ENCODE measurements at regions not wholly inside any gene's neighbourhood (a gene's known extent, or its start where the extent isn't known, plus 50 kb on each side); places are given as distances from the start of the nearest gene placed in this dataset.

DNA sequence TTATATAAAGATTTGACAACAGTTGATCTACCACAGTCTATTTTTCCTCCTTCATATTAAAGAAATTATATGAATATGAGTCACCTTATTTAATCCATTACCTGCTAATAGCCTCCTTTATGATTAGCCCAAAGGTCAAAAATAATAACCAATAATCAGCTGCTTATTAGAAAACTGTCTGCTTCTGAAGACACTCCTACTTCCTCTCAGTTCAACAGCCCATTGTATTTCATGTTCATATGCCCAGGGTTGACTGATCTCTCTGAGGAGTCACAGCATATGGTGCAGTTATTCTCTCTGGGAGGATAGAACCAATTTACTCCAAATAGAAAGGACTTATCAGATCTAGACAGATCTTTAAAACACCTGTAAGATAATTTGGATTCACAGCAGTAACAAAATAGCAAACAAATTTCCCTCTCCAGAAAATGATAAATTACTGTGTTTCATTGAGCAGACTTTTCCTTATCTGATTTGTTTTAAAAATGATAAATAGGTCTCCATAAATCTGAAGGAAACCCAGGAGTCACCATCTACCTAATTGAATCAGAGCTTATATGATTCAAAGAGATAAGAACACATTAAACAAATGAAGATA lies 180.4 kb upstream of the ITGA1 start:
- H3K9me3 ChIP-seq, result no peaks in the 10 kb centered on the region
- DNase-seq (ENCODE audit: low spot score), result no peak
- TF ChIP-seq, protein P1, sequence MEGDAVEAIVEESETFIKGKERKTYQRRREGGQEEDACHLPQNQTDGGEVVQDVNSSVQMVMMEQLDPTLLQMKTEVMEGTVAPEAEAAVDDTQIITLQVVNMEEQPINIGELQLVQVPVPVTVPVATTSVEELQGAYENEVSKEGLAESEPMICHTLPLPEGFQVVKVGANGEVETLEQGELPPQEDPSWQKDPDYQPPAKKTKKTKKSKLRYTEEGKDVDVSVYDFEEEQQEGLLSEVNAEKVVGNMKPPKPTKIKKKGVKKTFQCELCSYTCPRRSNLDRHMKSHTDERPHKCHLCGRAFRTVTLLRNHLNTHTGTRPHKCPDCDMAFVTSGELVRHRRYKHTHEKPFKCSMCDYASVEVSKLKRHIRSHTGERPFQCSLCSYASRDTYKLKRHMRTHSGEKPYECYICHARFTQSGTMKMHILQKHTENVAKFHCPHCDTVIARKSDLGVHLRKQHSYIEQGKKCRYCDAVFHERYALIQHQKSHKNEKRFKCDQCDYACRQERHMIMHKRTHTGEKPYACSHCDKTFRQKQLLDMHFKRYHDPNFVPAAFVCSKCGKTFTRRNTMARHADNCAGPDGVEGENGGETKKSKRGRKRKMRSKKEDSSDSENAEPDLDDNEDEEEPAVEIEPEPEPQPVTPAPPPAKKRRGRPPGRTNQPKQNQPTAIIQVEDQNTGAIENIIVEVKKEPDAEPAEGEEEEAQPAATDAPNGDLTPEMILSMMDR (IDR thresholded peaks at IDR 0.05), result no peak
- no peak for TF ChIP-seq POLR2A (IDR thresholded peaks at IDR 0.05)
- TF ChIP-seq POLR2AphosphoS5 (IDR thresholded peaks at IDR 0.05), result no peak
- H3K4me1 ChIP-seq (replicated peaks), result no peaks in the 10 kb centered on the region
- intact Hi-C loops (cut with DNase I), result no loop called here
- H3K27ac ChIP-seq, result no peak overlapping the region
- H3K27me3 ChIP-seq (replicated peaks; ENCODE audit: insufficient read depth), result no peaks in the 10 kb centered on the region
- no peak overlapping the region for H3K4me3 ChIP-seq
- no peaks in the 10 kb centered on the region for H3K36me3 ChIP-seq

DNA sequence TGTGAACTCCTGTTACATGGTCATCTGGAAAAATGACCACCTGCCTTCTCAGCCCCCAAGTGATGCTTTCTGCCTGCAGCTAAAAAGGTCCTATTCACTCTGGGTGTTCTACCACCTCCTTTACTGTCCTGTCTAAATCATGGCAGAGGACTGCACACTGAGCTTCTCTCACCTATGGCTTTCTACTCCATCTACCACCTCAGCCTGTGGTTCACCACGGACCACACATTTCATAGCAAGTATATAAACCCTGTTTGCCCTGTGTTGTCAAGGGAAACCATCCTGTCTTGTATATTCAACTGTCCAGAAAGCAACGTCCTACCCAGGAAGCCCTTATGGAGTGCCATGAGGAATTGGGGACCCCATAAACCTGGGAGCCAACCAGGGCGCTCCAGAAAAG lies 167.4 kb upstream of the ITGA1 start:
- no peak overlapping the region for H3K4me3 ChIP-seq
- no peak for TF ChIP-seq POLR2A (IDR thresholded peaks at IDR 0.05)
- TF ChIP-seq, protein P1 (IDR thresholded peaks at IDR 0.05), result no peak
- TF ChIP-seq POLR2AphosphoS5 (IDR thresholded peaks at IDR 0.05), result no peak
- no peaks in the 10 kb centered on the region for H3K4me1 ChIP-seq (replicated peaks)
- H3K27ac ChIP-seq, result no peak overlapping the region
- no peaks in the 10 kb centered on the region for H3K27me3 ChIP-seq (replicated peaks; ENCODE audit: insufficient read depth)
- WGBS, result 85% methylated on average over 3 of the region's 3 CpGs
- no peaks in the 10 kb centered on the region for H3K36me3 ChIP-seq
- intact Hi-C loops (cut with DNase I), result no loop called here
- DNase-seq (ENCODE audit: low spot score), result no peak
- H3K9me3 ChIP-seq, result no peaks in the 10 kb centered on the region

DNA sequence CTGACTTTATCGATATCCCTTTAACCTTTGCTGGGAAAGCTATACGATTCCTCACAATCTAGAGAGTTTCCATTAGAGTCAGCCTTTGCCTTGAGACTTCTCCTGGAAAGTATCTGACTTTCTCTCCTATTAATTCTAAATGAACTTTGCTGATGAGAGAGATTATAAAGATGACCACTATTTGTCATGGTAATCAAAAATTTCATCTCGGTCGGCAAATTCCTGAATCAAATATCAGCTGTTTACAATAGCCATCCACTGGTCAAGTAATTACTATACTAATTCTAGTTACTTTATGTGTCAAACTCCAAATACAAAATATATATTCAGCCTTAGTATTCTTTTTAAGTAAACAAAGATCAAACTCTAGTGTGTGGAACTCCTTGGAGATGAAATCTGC lies 164.4 kb upstream of the ITGA1 start:
- no peak overlapping the region for H3K27ac ChIP-seq
- no peak for DNase-seq (ENCODE audit: low spot score)
- no peaks in the 10 kb centered on the region for H3K36me3 ChIP-seq
- TF ChIP-seq POLR2A (IDR thresholded peaks at IDR 0.05), result no peak
- no peak for TF ChIP-seq POLR2AphosphoS5 (IDR thresholded peaks at IDR 0.05)
- TF ChIP-seq, protein P1 (IDR thresholded peaks at IDR 0.05), result no peak
- H3K4me3 ChIP-seq, result no peak overlapping the region
- no peaks in the 10 kb centered on the region for H3K27me3 ChIP-seq (replicated peaks; ENCODE audit: insufficient read depth)
- 44% methylated on average over 4 of the region's 4 CpGs for WGBS
- H3K4me1 ChIP-seq (replicated peaks), result no peaks in the 10 kb centered on the region
- H3K9me3 ChIP-seq, result no peaks in the 10 kb centered on the region
- intact Hi-C loops (cut with DNase I), result no loop called here

DNA sequence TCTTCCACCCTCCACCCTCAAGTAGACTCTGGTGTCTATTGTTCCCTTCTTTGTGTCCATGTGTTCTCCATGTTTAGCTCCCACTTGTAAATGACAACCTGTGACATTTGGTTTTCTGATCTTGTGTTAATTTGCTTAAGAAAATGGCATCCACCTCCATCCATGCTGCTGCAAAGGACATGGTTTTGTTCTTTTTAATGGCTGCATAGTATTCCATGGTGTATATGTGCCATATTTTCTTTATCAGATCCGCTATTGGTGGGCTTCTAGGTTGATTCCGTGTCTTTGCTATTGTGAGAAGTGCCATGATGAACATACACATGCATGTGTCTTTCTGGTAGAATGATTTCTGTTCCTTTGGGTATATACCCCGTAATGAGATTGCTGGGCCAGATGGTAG lies 163.4 kb upstream of the ITGA1 start:
- DNase-seq (ENCODE audit: low spot score), result no peak
- Histone ChIP-seq H3K36me3 (no peaks in the 10 kb centered on the region), H3K27ac (no peak overlapping the region), H3K27me3 (replicated peaks; ENCODE audit: insufficient read depth) (no peaks in the 10 kb centered on the region), H3K4me3 (no peak overlapping the region), H3K9me3 (no peaks in the 10 kb centered on the region), H3K4me1 (replicated peaks) (no peaks in the 10 kb centered on the region)
- no peak for TF ChIP-seq POLR2A (IDR thresholded peaks at IDR 0.05)
- no peak for TF ChIP-seq POLR2AphosphoS5 (IDR thresholded peaks at IDR 0.05)
- TF ChIP-seq, protein P1 (IDR thresholded peaks at IDR 0.05), result no peak
- WGBS, result 90% methylated on average over 3 of the region's 3 CpGs
- intact Hi-C loops (cut with DNase I), result no loop called here

DNA sequence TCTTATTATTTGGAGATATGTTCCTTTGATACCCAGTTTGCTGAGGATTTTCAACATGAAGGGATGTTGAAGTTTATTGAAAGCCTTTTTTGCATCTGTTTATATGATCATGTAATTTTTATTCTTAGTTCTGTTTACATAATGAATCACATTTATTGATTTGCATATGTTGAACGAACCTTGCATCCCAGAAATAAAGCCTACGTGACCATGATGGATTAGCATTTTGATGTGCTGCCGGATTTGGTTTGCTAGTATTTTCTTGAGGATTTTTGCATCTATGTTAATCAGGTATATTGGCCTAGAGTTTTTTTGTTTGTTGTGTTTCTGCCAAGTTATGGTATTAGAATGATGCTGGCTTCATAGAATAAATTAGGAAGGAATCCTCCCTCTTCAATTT lies 161.4 kb upstream of the ITGA1 start:
- no peaks in the 10 kb centered on the region for H3K27me3 ChIP-seq (replicated peaks; ENCODE audit: insufficient read depth)
- H3K27ac ChIP-seq, result no peak overlapping the region
- DNase-seq (ENCODE audit: low spot score), result no peak
- TF ChIP-seq, protein P1 (IDR thresholded peaks at IDR 0.05), result no peak
- no peak for TF ChIP-seq POLR2A (IDR thresholded peaks at IDR 0.05)
- TF ChIP-seq POLR2AphosphoS5 (IDR thresholded peaks at IDR 0.05), result no peak
- intact Hi-C loops (cut with DNase I), result no loop called here
- 84% methylated on average over 3 of the region's 3 CpGs for WGBS
- no peaks in the 10 kb centered on the region for H3K9me3 ChIP-seq
- no peaks in the 10 kb centered on the region for H3K4me1 ChIP-seq (replicated peaks)
- H3K36me3 ChIP-seq, result no peaks in the 10 kb centered on the region
- H3K4me3 ChIP-seq, result no peak overlapping the region

All from prostate gland (tissue), 2 donors.